ENCODE measurements at regions not wholly inside any gene's neighbourhood (a gene's known extent, or its start where the extent isn't known, plus 50 kb on each side); places are given as distances from the start of the nearest gene placed in this dataset.

DNA sequence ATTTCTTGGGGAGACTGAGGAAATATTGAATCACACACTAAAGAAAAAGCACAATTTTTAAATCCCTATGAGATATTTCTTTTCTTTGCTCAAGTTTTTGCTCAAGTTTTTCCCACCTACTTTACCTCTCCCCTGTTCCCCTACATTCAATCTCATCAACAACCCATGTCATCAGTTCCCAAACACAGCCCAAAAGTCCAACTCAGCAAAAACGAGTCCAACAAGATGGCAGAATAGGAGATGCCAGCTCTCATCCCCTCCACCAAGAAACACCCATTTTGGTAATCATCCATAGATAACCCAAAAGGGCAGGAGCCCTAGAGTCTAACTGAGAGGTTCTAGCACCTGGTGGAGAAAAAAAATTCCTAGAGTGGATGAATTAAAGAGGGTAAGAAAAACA, 152.5 kb upstream of the GHITM start:
- Mint-ChIP-seq H3K4me3 (ENCODE audit: unreplicated experiment) (no peak overlapping the region), H3K27me3 (ENCODE audit: unreplicated experiment) (no peaks in the 10 kb centered on the region), H3K36me3 (ENCODE audit: unreplicated experiment) (no peaks in the 10 kb centered on the region), H3K27ac (ENCODE audit: unreplicated experiment) (no peak overlapping the region), H3K4me1 (ENCODE audit: unreplicated experiment) (no peaks in the 10 kb centered on the region), H3K9me3 (ENCODE audit: unreplicated experiment) (no peaks in the 10 kb centered on the region)
- DNase-seq (ENCODE audit: extremely low spot score, unreplicated experiment), result no peak
- TF ChIP-seq, protein P1, sequence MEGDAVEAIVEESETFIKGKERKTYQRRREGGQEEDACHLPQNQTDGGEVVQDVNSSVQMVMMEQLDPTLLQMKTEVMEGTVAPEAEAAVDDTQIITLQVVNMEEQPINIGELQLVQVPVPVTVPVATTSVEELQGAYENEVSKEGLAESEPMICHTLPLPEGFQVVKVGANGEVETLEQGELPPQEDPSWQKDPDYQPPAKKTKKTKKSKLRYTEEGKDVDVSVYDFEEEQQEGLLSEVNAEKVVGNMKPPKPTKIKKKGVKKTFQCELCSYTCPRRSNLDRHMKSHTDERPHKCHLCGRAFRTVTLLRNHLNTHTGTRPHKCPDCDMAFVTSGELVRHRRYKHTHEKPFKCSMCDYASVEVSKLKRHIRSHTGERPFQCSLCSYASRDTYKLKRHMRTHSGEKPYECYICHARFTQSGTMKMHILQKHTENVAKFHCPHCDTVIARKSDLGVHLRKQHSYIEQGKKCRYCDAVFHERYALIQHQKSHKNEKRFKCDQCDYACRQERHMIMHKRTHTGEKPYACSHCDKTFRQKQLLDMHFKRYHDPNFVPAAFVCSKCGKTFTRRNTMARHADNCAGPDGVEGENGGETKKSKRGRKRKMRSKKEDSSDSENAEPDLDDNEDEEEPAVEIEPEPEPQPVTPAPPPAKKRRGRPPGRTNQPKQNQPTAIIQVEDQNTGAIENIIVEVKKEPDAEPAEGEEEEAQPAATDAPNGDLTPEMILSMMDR (IDR thresholded peaks at IDR 0.05), result no peak

DNA sequence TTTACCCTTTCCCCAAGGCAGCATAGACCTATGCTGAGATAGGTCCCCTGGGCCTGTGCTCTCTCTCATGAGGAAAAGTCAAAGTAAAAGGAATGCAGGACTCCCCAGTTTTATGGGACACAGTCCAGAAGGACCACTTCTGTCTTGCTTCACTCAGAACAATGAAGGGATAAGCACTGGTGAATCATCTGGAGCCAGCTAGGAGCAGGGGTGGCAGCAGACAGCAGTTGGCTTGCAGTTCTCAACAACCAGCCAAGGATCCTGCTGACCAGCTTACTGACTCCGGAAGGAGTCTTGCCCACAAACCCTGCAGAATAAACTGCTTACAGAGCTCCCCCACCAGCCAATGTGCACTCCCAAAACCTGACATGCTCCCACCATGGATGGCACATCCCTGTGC, 152.1 kb upstream of the GHITM start:
- Mint-ChIP-seq H3K27ac (ENCODE audit: unreplicated experiment) (no peak overlapping the region), H3K9me3 (ENCODE audit: unreplicated experiment) (no peaks in the 10 kb centered on the region), H3K27me3 (ENCODE audit: unreplicated experiment) (no peaks in the 10 kb centered on the region), H3K36me3 (ENCODE audit: unreplicated experiment) (no peaks in the 10 kb centered on the region), H3K4me1 (ENCODE audit: unreplicated experiment) (no peaks in the 10 kb centered on the region), H3K4me3 (ENCODE audit: unreplicated experiment) (peak overlapping the region; percentile 5)
- DNase-seq (ENCODE audit: extremely low spot score, unreplicated experiment), result no peak
- TF ChIP-seq, protein P1 (IDR thresholded peaks at IDR 0.05), result no peak

DNA sequence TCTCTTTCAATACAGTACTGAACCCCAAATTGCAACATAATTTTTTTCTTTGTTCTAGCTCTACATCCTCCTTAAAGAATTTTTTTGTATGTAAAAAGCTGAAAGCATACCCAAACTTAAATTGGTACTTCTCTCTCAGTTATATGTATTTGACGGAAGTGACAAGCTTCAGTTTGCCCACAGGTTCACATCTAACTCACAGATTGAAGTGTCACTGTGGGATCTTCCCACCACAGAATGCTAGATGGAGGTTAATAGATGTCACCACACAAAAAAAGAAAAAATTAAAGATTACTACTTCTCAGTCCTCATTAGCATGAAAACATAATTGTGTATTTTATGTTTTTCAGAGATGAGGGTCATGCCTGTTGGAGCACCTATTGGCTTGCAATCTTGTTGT, 150.9 kb upstream of the GHITM start:
- no peaks in the 10 kb centered on the region for H3K36me3 Mint-ChIP-seq (ENCODE audit: unreplicated experiment)
- H3K9me3 Mint-ChIP-seq (ENCODE audit: unreplicated experiment), result no peaks in the 10 kb centered on the region
- no peaks in the 10 kb centered on the region for H3K4me1 Mint-ChIP-seq (ENCODE audit: unreplicated experiment)
- H3K27me3 Mint-ChIP-seq (ENCODE audit: unreplicated experiment), result no peaks in the 10 kb centered on the region
- no peak overlapping the region for H3K27ac Mint-ChIP-seq (ENCODE audit: unreplicated experiment)
- TF ChIP-seq, protein P1 (IDR thresholded peaks at IDR 0.05), result no peak
- no peak overlapping the region for H3K4me3 Mint-ChIP-seq (ENCODE audit: unreplicated experiment)
- no peak for DNase-seq (ENCODE audit: extremely low spot score, unreplicated experiment)

DNA sequence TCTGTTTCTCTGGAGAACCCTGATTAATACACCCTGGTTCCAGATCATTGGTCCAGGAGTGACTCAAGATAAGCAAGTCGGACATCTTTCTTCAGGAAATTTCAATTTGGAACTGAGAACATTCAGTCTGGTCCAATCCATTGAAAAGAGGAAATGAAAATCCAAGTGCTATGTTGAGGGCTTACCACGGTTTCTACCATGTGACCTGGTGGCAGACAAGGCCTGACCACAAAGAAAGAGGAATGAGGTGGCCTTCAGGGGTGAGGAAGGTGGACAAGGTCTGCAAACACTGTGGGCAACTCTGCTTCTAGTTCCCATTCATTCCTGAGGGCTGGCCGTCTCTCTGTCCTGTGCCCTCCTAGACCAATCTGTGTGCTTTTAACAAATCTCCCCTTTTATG, 149.2 kb upstream of the GHITM start:
- TF ChIP-seq, protein P1 (IDR thresholded peaks at IDR 0.05), result no peak
- no peaks in the 10 kb centered on the region for H3K27me3 Mint-ChIP-seq (ENCODE audit: unreplicated experiment)
- no peaks in the 10 kb centered on the region for H3K4me1 Mint-ChIP-seq (ENCODE audit: unreplicated experiment)
- DNase-seq (ENCODE audit: extremely low spot score, unreplicated experiment), result no peak
- no peaks in the 10 kb centered on the region for H3K36me3 Mint-ChIP-seq (ENCODE audit: unreplicated experiment)
- no peaks in the 10 kb centered on the region for H3K9me3 Mint-ChIP-seq (ENCODE audit: unreplicated experiment)
- no peak overlapping the region for H3K27ac Mint-ChIP-seq (ENCODE audit: unreplicated experiment)
- H3K4me3 Mint-ChIP-seq (ENCODE audit: unreplicated experiment), result no peak overlapping the region

DNA sequence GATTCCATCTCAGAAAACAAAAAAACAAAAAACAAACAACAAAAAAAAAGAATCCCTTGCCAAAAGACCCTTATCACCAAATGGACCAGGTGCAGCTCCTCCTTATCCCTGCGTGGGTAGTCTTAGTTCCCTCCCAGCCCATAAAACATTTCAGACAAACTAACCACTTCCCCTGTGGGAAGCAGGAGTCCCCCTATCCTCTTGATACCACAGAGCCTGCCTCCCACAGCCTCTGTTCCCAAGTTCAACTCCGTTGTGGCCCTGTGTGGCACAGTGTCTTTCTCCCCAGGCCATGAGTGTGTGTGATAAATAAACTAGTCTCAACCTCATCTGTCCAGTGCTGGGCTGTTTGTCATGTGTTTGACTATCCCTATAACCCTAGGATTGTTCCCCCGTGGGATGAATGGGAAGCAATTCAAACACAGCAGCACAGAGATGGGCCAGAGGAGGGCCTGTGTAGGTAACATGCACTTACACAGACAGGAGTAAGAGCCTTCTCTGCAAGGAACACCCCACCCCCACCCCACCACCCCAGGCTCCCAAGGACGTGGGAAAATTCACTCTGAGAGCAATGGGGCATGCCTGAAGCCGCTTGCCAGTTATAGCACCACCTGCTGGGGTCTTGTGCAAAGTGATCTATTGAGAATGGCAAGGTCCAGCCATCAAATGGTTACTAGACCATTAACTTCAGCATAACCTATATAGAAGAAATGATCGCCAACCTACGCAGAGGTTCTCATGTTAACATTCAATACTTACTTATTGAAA, 147.1 kb upstream of the GHITM start:
- H3K36me3 Mint-ChIP-seq (ENCODE audit: unreplicated experiment), result no peaks in the 10 kb centered on the region
- peaks cover 1% of the 10 kb centered on the region for H3K27me3 Mint-ChIP-seq (ENCODE audit: unreplicated experiment)
- H3K27ac Mint-ChIP-seq (ENCODE audit: unreplicated experiment), result no peak overlapping the region
- H3K4me3 Mint-ChIP-seq (ENCODE audit: unreplicated experiment), result no peak overlapping the region
- no peak for DNase-seq (ENCODE audit: extremely low spot score, unreplicated experiment)
- H3K4me1 Mint-ChIP-seq (ENCODE audit: unreplicated experiment), result no peaks in the 10 kb centered on the region
- TF ChIP-seq, protein P1 (IDR thresholded peaks at IDR 0.05), result peak; percentile 27
- H3K9me3 Mint-ChIP-seq (ENCODE audit: unreplicated experiment), result no peaks in the 10 kb centered on the region

Measured in osteocyte (in vitro differentiated cells).